ENCODE measurements at regions not wholly inside any gene's neighbourhood (a gene's known extent, or its start where the extent isn't known, plus 50 kb on each side); places are given as distances from the start of the nearest gene placed in this dataset.
"Not testable (repeated sequence)": the region's sequence is repeated elsewhere in the genome, so short reads cannot be mapped to it uniquely, and the experiment has no call there.

DNA sequence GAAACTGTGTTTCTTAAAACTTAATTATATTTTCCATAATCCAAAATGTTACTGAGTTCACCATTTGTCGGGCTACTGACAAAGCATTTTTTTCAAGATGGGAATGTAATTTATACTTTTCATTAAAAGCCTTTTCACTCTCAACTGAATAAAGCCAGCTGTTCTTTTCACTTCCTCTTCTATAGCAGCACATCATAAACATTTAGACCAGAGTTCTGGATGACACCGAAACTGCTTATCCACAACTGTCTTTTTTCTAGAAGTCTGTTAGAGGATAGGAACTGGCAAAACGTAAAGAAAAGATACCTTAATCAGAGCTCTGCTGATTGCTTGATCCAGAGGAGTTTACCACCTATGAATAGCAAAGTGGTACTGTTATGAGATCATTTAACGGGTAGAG is 594.7 kb downstream of the ADGRL2 start:
- DNase-seq, result no peak

DNA sequence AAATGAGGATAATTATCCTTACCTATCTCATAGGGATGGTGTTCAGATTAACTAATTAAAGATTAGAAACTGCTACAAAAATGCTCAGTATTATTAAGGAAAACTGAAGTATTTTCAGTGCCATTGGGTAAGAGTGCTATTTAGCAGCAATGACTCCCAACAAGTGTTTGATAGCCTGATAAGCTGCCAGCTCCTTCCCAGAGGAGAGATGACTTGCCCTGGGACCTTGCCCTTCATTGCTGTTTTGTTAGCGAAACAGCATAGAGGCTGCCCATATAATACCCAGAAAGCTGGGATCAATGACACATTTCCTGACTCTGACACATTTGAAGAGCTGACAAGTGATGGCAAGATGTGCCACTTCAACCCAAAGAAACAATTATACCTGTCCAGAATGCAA is 592.2 kb downstream of the ADGRL2 start:
- DNase-seq, result no peak

DNA sequence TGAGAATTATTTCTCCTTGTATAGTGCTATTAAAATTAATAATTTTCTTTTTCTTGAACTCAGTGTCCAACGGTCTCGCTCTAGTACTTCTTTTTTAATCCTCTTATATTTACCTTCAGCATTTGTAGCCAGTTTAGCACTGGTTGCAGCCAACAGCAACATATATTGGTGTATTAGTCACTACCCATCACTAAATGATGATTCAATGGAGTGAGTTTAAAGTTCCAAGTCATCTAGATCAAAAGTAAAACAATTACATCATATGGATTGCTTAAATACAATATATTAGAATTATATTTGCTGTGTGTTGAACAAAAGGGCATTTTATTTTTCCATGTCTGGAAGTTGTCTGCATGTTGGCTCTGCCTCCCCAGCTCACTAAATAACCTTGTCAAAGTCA is 591.8 kb downstream of the ADGRL2 start:
- DNase-seq, result no peak

DNA sequence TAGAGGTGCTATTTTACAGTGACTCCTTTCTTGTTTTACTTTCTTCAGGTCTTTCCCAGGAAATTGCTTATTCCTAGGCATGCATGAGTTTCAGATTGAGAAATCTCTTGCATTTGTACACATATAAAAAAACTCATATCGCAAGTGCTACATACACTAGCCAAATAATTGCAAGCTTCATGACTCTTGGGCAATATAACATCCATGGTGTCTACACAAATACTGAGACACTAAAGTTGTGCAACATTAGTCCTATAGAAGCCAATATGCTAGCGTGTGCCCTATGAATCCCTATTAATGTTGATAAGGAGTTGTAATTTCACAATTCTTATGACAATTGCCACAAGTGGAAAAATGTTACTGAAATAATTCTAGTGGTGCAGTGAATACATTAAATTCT is 591.0 kb downstream of the ADGRL2 start:
- no peak for DNase-seq

DNA sequence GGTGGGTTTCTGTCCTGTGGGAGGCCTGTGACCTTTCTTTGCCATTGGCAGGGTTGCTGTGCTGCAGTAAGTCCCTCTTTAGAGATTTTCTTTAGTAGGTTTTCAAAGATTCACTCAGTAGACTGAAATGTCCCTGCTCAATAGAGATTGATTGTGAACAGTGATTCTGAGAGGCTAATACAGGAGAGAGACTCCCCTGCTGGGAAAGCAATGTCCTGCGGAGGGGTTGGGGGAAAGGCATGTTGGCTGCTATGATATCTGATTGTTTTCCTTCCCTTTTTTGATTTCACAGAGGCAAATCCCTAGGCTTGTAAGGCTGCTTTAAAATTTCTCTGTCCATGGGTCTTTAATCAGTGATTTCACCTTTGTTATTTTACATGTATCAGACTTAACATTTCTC is 589.9 kb downstream of the ADGRL2 start:
- DNase-seq, result no peak

DNA sequence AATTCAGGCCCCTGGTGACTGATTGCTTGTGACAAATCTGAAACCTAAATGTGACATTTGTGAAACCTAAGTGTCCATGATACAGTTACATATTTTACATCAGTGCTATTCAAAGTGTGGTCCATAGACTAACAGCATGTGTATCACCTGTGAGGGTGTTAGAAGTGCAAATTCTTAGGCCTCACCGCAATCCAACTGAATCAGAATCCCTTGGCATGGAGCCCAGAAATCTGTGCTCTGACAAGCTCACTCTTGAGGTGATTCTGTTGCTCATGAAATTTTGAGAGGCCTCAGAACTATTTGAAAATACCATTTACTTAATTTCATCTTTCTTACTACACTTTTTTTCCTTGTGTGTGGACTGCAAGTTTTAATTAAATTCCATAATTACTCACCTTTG is 587.9 kb downstream of the ADGRL2 start:
- no peak for DNase-seq

DNA sequence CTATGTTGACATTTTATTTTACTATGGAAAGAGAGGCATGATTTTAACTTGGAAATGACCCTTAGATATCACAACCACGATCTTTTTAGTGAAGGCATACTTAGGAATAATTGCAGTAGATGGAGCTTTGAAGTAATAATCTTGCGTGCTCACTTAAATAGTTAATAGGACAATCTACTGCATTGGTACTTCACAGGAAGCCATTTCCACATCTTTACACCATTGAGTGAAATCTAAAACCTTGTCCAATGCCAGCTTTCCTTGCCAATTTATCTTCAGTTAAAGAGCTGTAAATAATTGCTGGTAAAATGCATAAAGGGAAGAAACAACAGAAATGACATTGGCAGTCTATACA is 586.3 kb downstream of the ADGRL2 start:
- no peak for DNase-seq

DNA sequence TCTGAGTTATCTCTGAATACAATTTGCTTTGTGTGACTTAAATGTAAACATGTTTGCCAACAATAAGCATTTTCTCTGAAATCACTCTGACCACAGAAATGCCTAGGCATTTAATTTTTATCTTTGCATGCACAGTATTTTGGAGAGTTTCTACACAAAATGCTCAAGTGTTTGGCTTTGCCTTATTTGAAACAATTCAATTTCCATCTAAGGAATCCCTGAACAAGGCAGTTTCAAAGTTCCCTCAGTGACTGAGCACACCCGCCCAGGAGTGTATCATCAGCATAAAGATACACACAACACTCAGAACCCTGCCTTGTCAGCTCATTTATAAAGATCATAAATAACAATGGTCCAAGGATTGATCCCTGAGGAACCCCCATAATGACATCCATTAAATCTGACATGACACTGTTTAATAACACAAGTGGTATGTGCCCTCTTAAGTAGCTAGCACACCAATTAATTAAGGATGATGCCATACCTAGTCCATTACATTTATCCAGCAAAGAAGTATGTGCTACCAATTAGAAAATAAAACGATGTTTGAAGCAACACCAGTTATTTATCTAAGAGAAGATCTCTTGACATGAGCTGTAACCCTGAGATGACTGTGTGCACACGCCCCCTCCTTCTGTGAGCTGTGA is 585.8 kb downstream of the ADGRL2 start:
- DNase-seq, result no peak

DNA sequence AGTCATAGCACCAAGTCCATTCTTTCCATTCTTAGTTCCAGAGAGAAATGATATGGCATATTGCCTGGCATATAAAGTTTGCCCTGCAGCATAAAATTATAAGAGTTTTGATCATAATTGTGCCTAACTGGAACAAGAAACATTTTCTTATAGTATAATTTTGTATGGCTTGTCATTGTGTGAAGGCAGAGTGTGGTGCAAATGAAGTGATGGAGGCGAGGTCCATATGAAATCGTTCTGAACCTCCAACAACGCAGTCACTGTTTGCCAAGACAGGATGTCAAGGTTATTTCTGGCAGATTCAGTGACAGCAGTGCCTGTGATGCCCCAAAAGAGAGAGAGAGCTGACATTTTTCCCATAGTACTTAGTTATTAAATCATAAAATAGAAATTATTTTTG is 584.0 kb downstream of the ADGRL2 start:
- no peak for DNase-seq

DNA sequence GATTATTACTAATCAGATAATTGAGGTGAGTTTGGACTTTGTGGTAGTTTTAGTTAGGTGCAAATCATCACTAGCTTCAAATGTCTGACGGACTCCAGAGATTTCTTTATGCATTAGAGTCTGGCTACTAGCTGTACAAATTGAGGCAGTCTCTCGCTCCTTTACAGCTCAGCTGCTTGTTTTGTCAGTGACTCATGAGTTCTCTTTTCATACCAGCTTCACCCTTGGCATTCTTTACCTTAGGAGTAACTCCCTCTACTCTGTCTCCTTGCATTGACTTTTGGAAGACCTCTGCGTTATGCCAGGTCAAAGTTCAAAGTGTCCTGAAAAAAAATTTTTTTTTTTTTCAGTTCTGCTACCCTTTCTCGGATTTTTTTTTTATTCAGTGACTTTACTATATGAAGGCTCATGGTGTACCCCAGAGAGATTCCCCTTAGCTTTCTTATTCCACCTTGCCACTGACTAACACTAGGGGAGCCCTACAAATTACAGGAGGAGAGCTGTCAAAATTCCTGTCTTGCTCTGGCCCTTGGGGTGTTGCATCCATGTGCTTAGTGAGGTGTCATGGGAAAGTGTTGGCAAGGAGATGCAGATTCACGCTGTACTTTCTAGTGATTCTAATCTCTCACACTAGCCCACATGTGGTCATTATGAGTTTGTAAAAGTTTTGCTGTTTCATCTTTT is 576.6 kb downstream of the ADGRL2 start:
- DNase-seq, result no peak

DNA sequence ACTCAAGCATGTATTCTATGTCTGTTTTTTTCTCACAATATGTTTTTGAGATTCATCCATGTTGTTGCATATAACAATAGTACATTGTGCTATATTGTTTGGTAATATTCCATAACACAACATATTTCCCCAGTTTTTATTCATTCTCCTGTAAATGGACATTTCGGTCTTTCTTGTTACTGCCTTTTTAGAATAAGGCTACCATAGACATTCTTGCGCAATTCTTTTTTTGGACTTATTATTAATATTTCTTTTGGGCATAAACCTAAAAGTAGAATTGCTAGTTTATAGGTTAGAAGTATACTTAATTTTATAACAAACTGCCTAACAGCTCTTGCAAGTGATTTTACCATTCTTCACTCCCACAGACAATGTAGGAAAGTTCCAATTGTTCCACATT is 573.0 kb downstream of the ADGRL2 start:
- no peak for DNase-seq

DNA sequence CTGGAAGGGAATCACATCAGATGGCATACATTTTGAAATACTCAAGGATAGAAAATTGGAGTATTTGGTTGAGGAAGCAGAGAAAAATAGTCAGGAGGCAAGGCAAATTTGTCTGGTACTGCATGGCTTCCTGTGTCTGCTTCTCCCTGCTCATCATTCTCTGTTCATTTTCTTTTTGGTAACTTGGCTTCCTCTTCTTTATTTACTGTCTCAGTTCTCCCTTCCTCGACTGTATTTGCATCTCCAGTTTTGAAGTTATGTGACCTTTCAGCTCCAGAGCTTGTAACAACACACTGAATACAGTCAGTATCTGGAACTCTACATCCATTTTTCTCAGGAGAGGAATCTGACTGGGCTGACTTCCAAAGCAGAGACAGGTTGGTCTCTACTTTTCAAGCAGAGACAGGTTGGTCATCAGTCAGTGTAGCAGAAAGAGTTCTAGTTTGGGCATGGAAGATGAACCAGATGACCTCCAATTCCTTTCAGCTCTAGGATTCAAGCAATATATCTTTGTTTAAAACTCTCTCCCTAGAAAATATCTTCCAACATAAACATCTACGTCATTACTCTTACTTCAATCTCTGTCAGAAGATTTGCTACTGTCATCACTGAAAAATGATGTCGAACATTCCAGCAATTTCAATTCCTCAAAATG is 571.2 kb downstream of the ADGRL2 start:
- DNase-seq, result no peak

DNA sequence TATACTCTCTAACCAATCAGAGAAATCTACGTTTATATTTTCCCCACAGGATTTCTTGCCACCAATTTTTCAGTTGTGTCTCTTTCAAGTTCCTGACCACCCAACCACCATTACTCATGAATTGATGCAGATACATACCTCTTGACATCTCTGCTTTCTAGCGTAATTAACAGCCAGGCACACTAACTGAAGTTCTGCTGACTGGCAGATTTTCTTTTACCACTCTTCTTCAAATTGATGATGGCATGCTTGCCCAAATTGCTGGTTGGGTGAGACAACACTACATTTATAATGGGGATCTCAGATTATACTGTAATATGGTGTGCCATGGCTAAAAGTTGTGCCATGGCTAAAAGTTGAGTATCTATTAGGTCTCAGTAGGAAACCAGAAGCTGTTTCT is 566.7 kb downstream of the ADGRL2 start:
- DNase-seq, result no peak

DNA sequence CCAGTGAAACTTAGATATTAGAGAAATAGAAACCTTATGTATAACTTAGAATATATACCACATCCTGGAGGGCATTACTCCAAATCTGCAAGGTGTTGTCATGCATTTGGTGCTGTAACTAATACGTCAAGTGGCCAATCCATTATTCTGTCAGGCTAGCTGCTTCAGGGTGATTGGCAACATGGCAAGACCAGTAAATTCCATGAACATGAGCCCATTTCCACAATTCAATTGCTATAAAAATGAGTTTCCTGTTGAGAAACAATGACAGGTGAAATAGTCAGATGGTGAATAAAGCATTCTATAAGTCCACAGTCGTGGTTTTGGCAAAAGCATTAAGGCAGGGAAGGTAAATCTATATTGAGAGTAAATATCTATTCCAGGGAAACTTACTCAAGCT is 566.0 kb downstream of the ADGRL2 start:
- DNase-seq, result no peak

DNA sequence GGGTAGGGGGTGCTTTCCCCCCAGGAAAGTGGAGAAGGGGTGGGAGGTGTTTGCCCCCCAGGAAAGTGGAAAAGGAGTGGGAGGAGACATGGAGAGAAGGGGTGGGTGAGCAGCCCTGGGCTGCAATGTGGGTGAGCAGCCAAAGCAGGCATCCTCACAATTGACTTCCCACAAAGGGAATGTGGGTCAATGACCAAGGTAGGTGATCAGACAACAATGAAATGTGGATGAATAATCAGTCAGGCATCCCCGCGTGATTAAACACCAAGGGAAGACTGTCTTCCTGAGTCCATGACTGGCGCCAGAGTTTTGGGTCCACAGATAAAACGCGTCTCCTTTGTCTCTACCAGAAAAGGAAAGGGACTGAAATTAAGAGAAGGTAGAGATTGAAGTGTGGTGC is 558.8 kb downstream of the ADGRL2 start:
- DNase-seq, result not testable (repeated sequence)

DNA sequence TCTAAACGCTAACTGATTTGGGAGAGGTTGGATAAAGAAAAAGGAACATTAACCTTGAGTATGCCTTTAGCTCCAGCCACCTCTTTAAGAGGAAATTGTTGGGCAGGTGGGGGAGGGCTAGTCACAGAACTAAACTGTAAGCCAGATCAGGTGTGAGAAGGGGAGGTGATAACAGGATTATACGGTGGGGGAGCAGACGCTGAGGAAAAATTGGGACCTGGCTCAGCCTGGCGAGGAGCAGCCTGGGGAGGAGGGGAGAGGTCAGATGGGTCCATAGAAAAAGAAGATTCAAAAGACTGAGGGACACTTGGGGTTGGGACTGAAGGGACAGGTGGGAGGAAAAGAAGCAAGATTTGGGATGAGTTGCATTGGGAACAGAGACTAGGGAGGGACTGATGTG is 558.0 kb downstream of the ADGRL2 start:
- not testable (repeated sequence) for DNase-seq

DNA sequence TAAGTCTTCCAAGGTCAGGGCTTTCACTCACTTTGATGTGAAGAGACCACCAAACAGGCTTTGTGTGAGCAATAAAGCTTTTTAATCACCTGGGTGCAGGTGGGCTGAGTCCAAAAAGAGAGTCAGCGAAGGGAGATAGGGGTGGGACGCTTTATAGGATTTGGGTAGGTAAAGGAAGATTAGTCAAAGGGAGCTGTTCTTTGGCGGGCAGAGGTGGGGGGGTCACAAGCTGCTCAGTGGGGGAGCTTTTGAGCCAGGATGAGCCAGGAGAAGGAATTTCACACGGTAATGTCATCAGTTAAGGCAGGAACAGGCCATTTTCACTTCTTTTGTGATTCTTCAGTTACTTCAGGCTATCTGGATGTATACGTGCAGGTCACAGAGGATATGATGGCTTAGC is 553.8 kb downstream of the ADGRL2 start:
- DNase-seq, result not testable (repeated sequence)

DNA sequence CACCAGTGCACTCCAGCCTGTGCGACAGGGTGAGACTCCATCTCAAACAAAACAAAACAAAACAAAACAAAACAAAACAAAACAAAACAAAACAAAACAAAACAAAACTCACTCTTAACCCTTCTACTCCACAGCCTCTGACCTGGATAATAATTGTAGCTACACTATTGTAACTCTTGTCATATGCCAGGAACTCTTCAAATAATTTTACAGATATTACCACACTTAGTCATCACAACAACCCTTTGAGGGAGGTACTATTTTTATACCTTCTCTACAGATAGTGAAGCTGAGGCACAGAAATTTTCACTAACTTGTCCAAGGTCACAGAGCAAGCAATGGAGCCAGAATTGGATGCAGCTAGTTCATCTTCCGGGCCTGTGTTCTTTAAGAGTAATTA is 547.8 kb downstream of the ADGRL2 start:
- no peak for DNase-seq

DNA sequence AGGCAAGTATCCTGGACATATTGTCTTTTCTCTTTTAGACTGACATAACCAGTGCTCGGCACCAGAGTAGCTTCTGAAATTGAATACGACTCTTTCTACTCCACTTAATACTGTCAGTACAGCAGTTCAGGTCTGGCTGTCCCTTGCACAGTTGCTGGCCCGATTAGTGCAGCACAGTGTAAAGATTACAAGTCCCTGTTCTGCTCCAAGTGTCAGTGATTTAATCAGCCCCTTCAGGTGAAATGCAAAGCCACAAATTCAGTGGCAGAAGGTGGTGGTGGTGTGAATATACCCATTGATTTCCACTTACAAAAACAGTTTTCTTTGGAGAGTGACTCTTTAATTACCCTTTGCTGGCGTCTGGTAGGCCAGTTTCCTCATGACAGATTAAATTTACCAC is 545.4 kb downstream of the ADGRL2 start:
- no peak for DNase-seq

DNA sequence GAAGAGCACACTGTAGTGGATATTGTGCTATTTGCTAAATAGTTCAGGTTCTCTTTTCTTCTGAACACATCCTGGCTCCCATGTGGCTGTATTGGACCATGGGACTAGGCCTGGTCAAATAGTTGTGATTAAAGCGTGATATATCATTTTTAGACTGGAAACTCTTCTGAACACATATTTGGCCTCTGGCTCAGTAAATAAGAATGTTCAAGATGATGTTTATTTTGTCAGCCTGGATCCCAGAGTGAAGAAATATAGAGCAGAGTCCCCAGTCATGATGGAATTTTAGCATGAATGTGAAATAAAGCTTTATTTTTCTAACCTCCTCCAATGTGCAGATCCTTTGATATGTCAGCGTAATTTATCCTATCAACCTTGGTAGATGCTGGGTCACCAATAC is 542.6 kb downstream of the ADGRL2 start:
- no peak for DNase-seq

DNA sequence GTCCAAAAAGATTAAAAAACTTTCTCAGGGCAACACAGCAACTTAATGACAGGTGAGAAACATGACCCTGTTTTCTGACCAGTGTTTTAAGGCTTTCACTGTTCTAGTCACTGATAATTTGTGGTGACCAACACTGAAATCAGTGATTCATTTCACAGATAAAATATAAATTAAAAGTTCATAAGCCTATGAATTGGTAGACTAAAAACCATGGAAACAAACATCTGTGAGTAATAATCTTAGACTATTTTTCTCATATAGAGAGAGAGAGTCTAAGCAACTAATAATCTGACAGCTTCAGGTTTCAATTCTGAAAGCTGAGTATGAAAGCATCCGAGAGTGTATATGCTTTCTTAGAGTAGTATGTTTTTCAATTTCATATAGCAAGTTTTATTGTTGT is 536.9 kb downstream of the ADGRL2 start:
- DNase-seq, result no peak

DNA sequence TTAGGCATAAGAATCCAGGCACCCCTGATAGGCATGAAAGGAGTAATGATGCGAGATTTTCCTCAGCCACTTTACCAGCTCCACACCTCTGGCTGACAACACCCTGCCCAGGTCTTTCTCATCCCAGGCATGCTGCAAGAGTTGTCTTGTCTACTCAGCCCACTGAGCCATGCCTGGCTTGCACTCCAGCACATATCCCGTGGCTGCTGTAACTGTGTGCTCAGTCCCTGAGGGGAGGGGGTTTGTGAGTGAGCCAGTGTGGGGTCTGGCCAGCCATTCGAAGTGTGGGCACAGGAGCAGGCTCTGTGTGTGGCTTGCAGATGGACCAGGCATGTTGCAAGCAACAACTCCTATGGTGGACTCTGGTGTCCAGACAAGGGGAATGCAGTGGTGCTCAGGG is 529.6 kb downstream of the ADGRL2 start:
- DNase-seq, result no peak

DNA sequence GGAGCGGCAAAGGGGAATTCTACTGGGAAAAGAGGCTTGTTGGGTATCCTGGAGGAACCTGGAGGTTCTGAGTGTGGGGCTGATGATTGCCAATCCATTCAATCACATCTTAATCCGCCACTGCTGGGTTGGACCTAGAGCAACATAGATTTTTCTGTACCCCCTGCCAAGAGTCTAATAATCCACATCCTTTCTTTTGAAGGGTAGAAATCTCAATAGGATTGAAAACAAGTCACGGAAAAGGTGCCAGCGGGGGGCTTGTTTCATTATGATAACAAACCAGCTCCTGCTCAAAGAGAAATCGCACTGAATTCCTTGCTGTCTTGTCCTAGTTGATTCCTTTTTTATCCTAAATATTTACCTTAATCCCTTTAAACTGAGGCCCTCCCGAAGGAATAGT is 528.5 kb downstream of the ADGRL2 start:
- DNase-seq, result no peak
